Breast epithelium (tissue), 4 donors: ENCODE measurements at regions not wholly inside any gene's neighbourhood (a gene's known extent, or its start where the extent isn't known, plus 50 kb on each side); places are given as distances from the start of the nearest gene placed in this dataset.

Experiments
- DNase-seq, 2 donors: peaks; one replicate each; pipeline ENCODE4 v3.0.0-alpha.2; 2019; ENCODE audit warnings: low spot score in 2 of 2
- H3K27ac ChIP-seq, 2 donors: fragments of 200-600 bp; sonication (generic) in 1 of 2; one replicate each; pipeline ENCODE4 v1.5.1; 2016 to 2019; ENCODE audit warnings: mild to moderate bottlenecking in 1 of 2
- H3K27me3 ChIP-seq, 2 donors: fragments of 200-600 bp; sonication (generic) in 1 of 2; one replicate each; pipeline versions ENCODE4 v1.5.1 to v1.6.0; 2017 to 2019; ENCODE audit warnings: control low read depth in 1 of 2, mild to moderate bottlenecking in 1 of 2
- H3K36me3 ChIP-seq: fragments of 200-600 bp; one replicate; pipeline ENCODE4 v1.5.1; 2019
- H3K4me1 ChIP-seq, 2 donors: fragments of 200-600 bp; sonication (generic); one replicate each; pipeline ENCODE4 v1.5.1; 2016 to 2019; ENCODE audit warnings: control low read depth in 1 of 2
- H3K4me3 ChIP-seq, 3 donors: fragments of 200-600 bp; sonication (generic); 1 replicate in 2 of 3; 2 replicates in 1 of 3; pipeline ENCODE4 v1.5.1; 2016 to 2019; ENCODE audit warnings: mild to moderate bottlenecking in 3 of 3, moderate library complexity in 2 of 3
- H3K9me3 ChIP-seq, 2 donors: fragments of 200-600 bp; sonication (generic) in 1 of 2; one replicate each; pipeline ENCODE4 v1.5.1; 2016 to 2019; ENCODE audit warnings: control low read depth in 1 of 2
- CTCF ChIP-seq, 3 donors: fragments of 450-650 bp; IDR thresholded peaks; one replicate each; pipeline ENCODE4 v1.5.1; 2016 to 2017; ENCODE audit warnings: antibody characterized with exemption in 3 of 3, mild to moderate bottlenecking in 3 of 3, moderate library complexity in 3 of 3
- POLR2A ChIP-seq: fragments of 450-650 bp; IDR thresholded peaks from one replicate; pipeline ENCODE4 v1.6.1; 2016; ENCODE audit warnings: antibody characterized with exemption, mild to moderate bottlenecking, moderate library complexity
- POLR2AphosphoS5 ChIP-seq, 3 donors: sonication (generic); formaldehyde crosslinking; IDR thresholded peaks; one replicate each; pipeline ENCODE4 v1.6.1; 2017; ENCODE audit warnings: antibody characterized with exemption in 3 of 3
- intact Hi-C: fragments of 100-400 bp; cut with DNase I; formaldehyde crosslinking; loops from one replicate; pipeline ENCODE4 v1.15.1; 2023; ENCODE audit warnings: low total_unique reads

DNA sequence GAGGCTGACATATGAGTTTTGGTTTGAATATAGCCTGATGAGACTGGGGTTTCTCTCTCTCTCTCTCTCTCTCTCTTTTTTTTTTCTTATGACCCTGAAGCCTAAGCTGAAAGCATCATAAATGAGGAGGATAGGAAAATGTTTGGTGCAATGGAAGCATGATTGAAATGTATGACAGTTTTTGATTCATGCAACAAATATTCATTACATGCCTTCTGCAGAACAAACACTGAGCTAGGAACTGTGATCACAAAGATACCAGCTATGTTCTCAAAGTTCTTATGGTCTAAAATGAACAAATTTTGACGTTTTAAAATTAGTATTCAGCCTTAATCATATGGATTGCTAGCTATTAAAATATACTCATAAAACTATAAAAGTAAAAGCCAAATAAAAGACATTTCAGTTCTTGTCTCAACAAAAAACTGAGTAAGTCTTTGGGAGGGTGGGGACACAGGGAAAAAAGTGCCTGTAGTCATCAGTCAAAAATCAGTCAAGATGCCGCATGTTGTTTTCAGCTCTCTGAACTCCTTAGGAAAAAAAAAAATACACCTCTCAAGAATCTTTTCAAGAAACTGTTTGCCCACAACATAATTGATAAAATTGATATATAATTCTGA lies 57.2 kb downstream of the NKX6-1 start:
- no peak for DNase-seq
- no peak overlapping the region for H3K27ac ChIP-seq

DNA sequence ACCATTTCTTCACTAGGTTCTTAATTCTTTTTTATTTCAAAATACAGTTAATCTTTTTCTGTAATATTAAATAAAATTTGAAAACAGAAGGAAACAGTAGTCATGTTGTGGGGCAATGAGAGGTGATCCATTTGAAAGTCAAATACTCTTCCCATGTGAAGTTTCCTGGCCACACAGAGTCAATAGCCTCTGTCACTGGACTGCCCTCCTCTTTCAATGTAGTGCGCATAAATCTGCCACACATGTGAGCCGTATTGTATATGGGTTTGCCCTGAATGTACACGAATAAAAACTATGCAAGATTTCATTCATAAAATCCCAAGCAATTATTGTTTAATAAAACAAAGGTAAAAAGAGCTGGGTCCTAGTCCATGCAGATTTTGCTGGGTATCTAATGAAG lies 59.1 kb downstream of the NKX6-1 start:
- H3K4me1 ChIP-seq, result no peaks in the 10 kb centered on the region
- no peaks in the 10 kb centered on the region for H3K27me3 ChIP-seq
- no peak for DNase-seq
- H3K4me3 ChIP-seq, result no peak overlapping the region
- no peaks in the 10 kb centered on the region for H3K9me3 ChIP-seq
- no peak overlapping the region for H3K27ac ChIP-seq
- H3K36me3 ChIP-seq, result no peaks in the 10 kb centered on the region
- TF ChIP-seq POLR2AphosphoS5 (IDR thresholded peaks at IDR 0.05), result no peak
- TF ChIP-seq POLR2A, result no peak
- TF ChIP-seq CTCF (IDR thresholded peaks at IDR 0.05), result no peak
- intact Hi-C loops, result no loop called here

More for the DNA sequence above, 57.2 kb downstream of the NKX6-1 start:
- intact Hi-C loops, result no loop called here
- Histone ChIP-seq H3K36me3 (no peaks in the 10 kb centered on the region), H3K4me1 (no peaks in the 10 kb centered on the region), H3K4me3 (no peak overlapping the region), H3K9me3 (no peaks in the 10 kb centered on the region), H3K27me3 (no peaks in the 10 kb centered on the region)
- TF ChIP-seq POLR2AphosphoS5 (IDR thresholded peaks at IDR 0.05) (no peak), POLR2A (no peak), CTCF (IDR thresholded peaks at IDR 0.05) (no peak)

- Histone ChIP-seq H3K9me3 (no peaks in the 10 kb centered on the region), H3K27me3 (no peaks in the 10 kb centered on the region), H3K4me3 (no peak overlapping the region), H3K36me3 (no peaks in the 10 kb centered on the region), H3K27ac (no peak overlapping the region), H3K4me1 (no peaks in the 10 kb centered on the region)
- DNase-seq, result no peak
- intact Hi-C loops, result no loop called here
- TF ChIP-seq CTCF (IDR thresholded peaks at IDR 0.05) (no peak), POLR2AphosphoS5 (IDR thresholded peaks at IDR 0.05) (no peak), POLR2A (no peak)
These were observed 62.3 kb downstream of the NKX6-1 start for GRCh38 chr4:84436812-84437211.

DNA sequence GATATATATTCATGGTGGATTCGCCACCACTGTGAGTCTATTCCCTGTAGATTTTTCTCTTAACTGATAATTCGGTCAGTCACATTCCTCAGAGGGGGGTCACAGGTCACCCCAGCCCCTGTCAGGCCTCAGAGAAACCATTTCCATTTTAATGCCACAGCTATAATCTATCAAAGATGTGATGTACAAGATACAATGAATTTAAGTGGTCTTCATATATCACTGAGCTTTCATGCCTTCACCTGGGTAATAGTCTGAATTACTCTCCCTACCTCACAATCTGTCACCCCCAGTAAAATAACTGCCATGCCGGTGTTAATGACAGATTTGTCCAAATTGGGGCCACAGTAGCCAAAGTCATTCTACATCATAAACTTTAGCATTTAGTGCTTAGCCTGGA lies 64.7 kb downstream of the NKX6-1 start:
- H3K27me3 ChIP-seq, result no peaks in the 10 kb centered on the region
- H3K4me3 ChIP-seq, result no peak overlapping the region
- no peaks in the 10 kb centered on the region for H3K36me3 ChIP-seq
- TF ChIP-seq CTCF (IDR thresholded peaks at IDR 0.05) (no peak), POLR2AphosphoS5 (IDR thresholded peaks at IDR 0.05) (no peak), POLR2A (no peak)
- no peak for DNase-seq
- H3K9me3 ChIP-seq, result no peaks in the 10 kb centered on the region
- H3K27ac ChIP-seq, result no peak overlapping the region
- H3K4me1 ChIP-seq, result no peaks in the 10 kb centered on the region
- intact Hi-C loops, result no loop called here

GRCh38 chr4:84433633-84434222 lies 65.4 kb downstream of the NKX6-1 start:
- TF ChIP-seq POLR2A, result no peak
- no peak for TF ChIP-seq CTCF (IDR thresholded peaks at IDR 0.05)
- no peak for TF ChIP-seq POLR2AphosphoS5 (IDR thresholded peaks at IDR 0.05)
- Histone ChIP-seq H3K4me3 (no peak overlapping the region), H3K9me3 (no peaks in the 10 kb centered on the region), H3K27me3 (no peaks in the 10 kb centered on the region), H3K27ac (no peak overlapping the region), H3K4me1 (no peaks in the 10 kb centered on the region), H3K36me3 (no peaks in the 10 kb centered on the region)
- intact Hi-C loops, result no loop called here
- no peak for DNase-seq
